A673 (cell line): ENCODE measurements at regions not wholly inside any gene's neighbourhood (a gene's known extent, or its start where the extent isn't known, plus 50 kb on each side); places are given as distances from the start of the nearest gene placed in this dataset.

Source experiments
- EZH2 ChIP-seq: fragments of 200-600 bp; sonication (generic); IDR thresholded peaks from 2 replicates; pipeline ENCODE4 v1.6.1; 2017; ENCODE audit warnings: borderline replicate concordance, low read depth, mild to moderate bottlenecking, mixed read lengths, antibody characterized with exemption, low read length; ENCODE audit not compliant: poor library complexity, severe bottlenecking
- TF ChIP-seq, protein P1 (sequence below): fragments of 300-800, 200-600 bp; sonication (generic); conservative IDR thresholded peaks from 2 replicates; pipeline ENCODE4 v1.5.1; 2017; ENCODE audit warnings: low read depth, mild to moderate bottlenecking, antibody characterized with exemption, low read length, moderate library complexity, mixed read lengths

DNA sequence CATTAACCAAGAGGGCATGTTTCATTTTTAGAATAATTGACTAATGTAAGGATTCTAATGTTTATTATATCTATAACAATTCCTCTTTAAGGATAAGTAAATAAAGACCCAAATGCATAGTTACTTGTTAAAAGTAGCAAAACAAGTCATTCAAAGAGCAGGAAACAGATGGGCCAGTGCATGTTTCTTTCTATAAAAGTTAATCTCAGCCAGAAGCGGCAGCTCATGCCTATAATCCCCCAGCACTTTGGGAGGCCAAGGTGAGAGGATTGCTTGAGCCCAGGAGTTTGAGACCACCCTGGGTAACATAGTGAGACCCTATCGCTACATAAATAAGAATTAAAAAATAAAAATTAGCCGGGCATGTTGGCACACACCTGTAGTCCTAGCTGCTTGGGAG is 391.0 kb upstream of the RGS6 start:
- TF ChIP-seq, protein P1, sequence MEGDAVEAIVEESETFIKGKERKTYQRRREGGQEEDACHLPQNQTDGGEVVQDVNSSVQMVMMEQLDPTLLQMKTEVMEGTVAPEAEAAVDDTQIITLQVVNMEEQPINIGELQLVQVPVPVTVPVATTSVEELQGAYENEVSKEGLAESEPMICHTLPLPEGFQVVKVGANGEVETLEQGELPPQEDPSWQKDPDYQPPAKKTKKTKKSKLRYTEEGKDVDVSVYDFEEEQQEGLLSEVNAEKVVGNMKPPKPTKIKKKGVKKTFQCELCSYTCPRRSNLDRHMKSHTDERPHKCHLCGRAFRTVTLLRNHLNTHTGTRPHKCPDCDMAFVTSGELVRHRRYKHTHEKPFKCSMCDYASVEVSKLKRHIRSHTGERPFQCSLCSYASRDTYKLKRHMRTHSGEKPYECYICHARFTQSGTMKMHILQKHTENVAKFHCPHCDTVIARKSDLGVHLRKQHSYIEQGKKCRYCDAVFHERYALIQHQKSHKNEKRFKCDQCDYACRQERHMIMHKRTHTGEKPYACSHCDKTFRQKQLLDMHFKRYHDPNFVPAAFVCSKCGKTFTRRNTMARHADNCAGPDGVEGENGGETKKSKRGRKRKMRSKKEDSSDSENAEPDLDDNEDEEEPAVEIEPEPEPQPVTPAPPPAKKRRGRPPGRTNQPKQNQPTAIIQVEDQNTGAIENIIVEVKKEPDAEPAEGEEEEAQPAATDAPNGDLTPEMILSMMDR, result no peak
- TF ChIP-seq EZH2, result no peak
